ENCODE measurements at regions not wholly inside any gene's neighbourhood (a gene's known extent, or its start where the extent isn't known, plus 50 kb on each side); places are given as distances from the start of the nearest gene placed in this dataset.

DNA sequence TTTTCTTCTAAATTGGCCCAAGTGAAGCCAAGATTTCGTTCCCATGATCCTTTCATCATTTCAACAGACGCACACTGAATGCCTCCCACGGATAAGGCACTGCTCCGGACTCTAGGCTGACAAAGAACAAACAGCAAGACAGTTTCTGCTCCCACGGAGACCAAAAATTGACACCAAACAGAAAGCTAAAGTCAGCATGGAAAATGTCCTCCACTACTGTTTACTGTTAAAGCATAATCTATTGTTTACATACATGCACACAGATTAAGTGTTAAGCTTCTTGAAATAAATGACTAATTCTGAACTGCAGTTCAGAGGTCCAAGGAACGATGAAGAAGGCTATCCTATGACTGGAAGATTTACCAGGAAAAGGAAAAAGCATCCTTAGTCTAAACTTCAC, 199.6 kb downstream of the AASDH start:
- no peak for TF ChIP-seq CTCF (IDR thresholded peaks at IDR 0.05; ENCODE audit: low read depth, low read length)
- Histone ChIP-seq H3K9me3 (no peaks in the 10 kb centered on the region; the same call in 1 of the 2 replicates), H3K27me3 (no peaks in the 10 kb centered on the region), H3K4me1 (peaks cover 3% of the 10 kb centered on the region; the same call in 1 of the 2 replicates), H3K4me3 (ENCODE audit: low read depth, low read length) (no peak overlapping the region), H3K36me3 (peaks cover 13% of the 10 kb centered on the region)
- DNase-seq = no peak

- DNase-seq = no peak
- Histone ChIP-seq H3K4me1 (peaks cover 3% of the 10 kb centered on the region; the same call in 1 of the 2 replicates), H3K36me3 (peaks cover 17% of the 10 kb centered on the region), H3K27me3 (no peaks in the 10 kb centered on the region), H3K9me3 (no peaks in the 10 kb centered on the region; the same call in 1 of the 2 replicates), H3K4me3 (ENCODE audit: low read depth, low read length) (no peak overlapping the region)
- no peak for TF ChIP-seq CTCF (IDR thresholded peaks at IDR 0.05; ENCODE audit: low read depth, low read length)
These were observed 200.3 kb downstream of the AASDH start for GRCh38 chr4:56186808-56187523.

DNA sequence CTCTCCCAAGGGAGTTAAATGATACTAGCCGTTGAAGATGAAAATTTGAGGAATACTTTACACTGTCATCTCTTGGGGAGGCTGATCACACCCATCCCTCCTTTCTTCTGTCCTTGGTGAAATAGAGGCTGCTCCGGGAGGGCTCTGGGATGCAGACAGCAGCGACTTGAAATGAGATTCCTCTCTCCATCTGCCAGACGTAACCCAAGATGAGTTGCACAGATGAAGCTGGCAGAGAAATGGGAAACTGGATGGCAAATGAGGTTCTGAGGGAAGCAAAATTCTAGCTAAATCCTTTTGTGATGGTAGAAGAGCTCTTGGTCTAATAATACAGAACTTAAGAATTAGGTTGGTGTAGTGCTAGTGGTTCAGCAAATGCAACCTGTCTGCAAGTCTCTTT, 201.4 kb downstream of the AASDH start:
- Histone ChIP-seq H3K9me3 (no peaks in the 10 kb centered on the region), H3K27me3 (no peaks in the 10 kb centered on the region), H3K4me3 (ENCODE audit: low read depth, low read length) (no peak overlapping the region), H3K4me1 (peaks cover 10% of the 10 kb centered on the region), H3K36me3 (peaks cover 23% of the 10 kb centered on the region)
- TF ChIP-seq CTCF (IDR thresholded peaks at IDR 0.05; ENCODE audit: low read depth, low read length) = no peak
- DNase-seq = no peak

GRCh38 chr4:56184214-56184613, 203.1 kb downstream of the AASDH start:
- Histone ChIP-seq H3K9me3 (no peaks in the 10 kb centered on the region), H3K27me3 (no peaks in the 10 kb centered on the region), H3K36me3 (peaks cover 23% of the 10 kb centered on the region), H3K4me1 (peaks cover 15% of the 10 kb centered on the region), H3K4me3 (ENCODE audit: low read depth, low read length) (no peak overlapping the region)
- no peak for DNase-seq
- no peak for TF ChIP-seq CTCF (IDR thresholded peaks at IDR 0.05; ENCODE audit: low read depth, low read length)

DNA sequence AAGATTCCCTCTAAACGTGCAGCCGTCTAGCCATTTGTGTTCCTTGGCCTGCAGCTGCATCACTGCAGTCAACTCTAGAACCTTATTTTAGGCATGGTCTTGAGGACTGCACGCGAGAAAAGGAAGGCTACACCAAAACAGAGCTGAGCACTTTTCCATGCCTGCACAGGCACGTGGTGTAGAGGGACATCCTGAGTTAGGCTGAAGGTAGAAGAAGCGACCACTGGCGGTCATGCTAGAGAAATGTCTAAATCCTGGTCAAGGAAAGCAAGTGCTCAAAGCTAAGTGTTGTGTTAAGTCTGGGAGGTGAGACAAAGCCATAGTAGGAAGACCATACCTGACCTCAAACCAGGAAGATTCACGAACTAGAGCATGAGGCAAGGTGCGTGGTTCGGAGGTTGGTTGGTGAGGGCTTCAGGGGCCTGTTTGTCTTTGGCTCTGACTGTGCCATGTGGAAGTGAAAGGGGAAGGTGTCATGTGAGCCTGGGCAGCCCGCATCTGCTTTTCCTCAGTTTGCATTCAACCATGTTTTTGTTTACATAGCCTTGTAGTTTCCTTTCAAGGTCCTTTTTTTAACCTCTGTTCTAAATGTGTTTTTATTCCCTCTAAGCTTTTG, 203.8 kb downstream of the AASDH start:
- Histone ChIP-seq H3K36me3 (peaks cover 23% of the 10 kb centered on the region), H3K4me1 (peaks cover 15% of the 10 kb centered on the region), H3K9me3 (no peaks in the 10 kb centered on the region), H3K4me3 (ENCODE audit: low read depth, low read length) (no peak overlapping the region), H3K27me3 (no peaks in the 10 kb centered on the region)
- no peak for DNase-seq
- no peak for TF ChIP-seq CTCF (IDR thresholded peaks at IDR 0.05; ENCODE audit: low read depth, low read length)

- peaks cover 23% of the 10 kb centered on the region for H3K36me3 ChIP-seq
- no peaks in the 10 kb centered on the region for H3K9me3 ChIP-seq
- DNase-seq = no peak
- no peak overlapping the region for H3K4me3 ChIP-seq (ENCODE audit: low read depth, low read length)
- no peaks in the 10 kb centered on the region for H3K27me3 ChIP-seq
- peaks cover 15% of the 10 kb centered on the region for H3K4me1 ChIP-seq
- TF ChIP-seq CTCF (IDR thresholded peaks at IDR 0.05; ENCODE audit: low read depth, low read length) = no peak
These were observed 204.9 kb downstream of the AASDH start for GRCh38 chr4:56182356-56182755.

Data from BE2C (cell line).